ENCODE measurements at regions not wholly inside any gene's neighbourhood (a gene's known extent, or its start where the extent isn't known, plus 50 kb on each side); places are given as distances from the start of the nearest gene placed in this dataset.

DNA sequence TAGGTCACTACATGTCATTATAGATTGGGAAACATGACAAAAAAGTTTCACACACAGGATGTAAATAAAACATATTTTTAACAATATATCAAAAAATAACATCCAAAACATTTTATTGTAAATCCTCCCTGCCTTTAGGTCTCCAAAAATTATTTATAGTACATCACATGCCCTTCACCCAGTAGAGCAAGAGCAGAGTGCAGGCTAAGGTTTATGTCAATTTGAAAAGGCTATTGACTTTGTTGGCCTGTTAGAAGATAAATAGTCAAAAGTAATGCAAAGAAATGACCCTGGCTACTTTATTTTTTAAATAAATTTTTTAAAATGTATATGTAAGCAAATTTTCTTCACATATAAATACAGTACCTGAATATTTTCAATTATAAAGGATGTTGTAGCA, 983.7 kb downstream of the RAB28 start:
- no peak for TF ChIP-seq CTCF (IDR thresholded peaks at IDR 0.05; ENCODE audit: control extremely low read depth, extremely low read depth, low read depth, missing control alignments)
- no peak for DNase-seq (ENCODE audit: extremely low spot score)
- ChIA-PET CTCF (interaction anchor here (1.2 kb wide), 1 partner anchor 10 kb away, joined by 3 read pairs; no protein-coding TSS in a partner anchor), POLR2A (no interaction called here)

- CTCF ChIA-PET: no interaction called here
- POLR2A ChIA-PET: no interaction called here
Observed at GRCh38 chr4:12499693-12500092, 984.4 kb downstream of the RAB28 start.

DNA sequence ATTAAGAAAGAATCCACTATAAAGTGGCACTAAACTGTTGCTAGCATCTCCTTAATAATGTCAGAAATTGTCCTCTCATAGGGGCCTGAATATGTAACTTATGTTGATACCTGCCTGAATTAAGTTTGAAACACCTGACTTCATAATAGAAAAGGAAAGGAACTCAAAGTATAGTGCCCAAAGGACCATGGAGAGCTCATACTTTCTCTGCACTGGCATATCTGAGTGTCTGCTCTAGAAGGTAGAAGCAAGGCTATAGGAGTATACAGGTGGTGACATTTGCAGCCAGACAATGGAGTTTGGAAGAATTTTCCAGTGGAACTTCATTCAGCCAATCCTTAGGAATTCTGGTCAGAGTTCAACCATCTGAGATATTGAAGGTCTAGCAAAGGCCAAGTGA, 988.9 kb downstream of the RAB28 start:
- no peak for DNase-seq (ENCODE audit: extremely low spot score)
- POLR2A ChIA-PET: no interaction called here
- CTCF ChIA-PET: interaction anchor here (1.9 kb wide), 1 partner anchor 10 kb away, joined by 6 read pairs; no protein-coding TSS in a partner anchor
- no peak for TF ChIP-seq CTCF (IDR thresholded peaks at IDR 0.05; ENCODE audit: control extremely low read depth, extremely low read depth, low read depth, missing control alignments)

More at GRCh38 chr4:12499693-12500092, 984.4 kb downstream of the RAB28 start:
- no peak for DNase-seq (ENCODE audit: extremely low spot score)
- no peak for TF ChIP-seq CTCF (IDR thresholded peaks at IDR 0.05; ENCODE audit: control extremely low read depth, extremely low read depth, low read depth, missing control alignments)

DNA sequence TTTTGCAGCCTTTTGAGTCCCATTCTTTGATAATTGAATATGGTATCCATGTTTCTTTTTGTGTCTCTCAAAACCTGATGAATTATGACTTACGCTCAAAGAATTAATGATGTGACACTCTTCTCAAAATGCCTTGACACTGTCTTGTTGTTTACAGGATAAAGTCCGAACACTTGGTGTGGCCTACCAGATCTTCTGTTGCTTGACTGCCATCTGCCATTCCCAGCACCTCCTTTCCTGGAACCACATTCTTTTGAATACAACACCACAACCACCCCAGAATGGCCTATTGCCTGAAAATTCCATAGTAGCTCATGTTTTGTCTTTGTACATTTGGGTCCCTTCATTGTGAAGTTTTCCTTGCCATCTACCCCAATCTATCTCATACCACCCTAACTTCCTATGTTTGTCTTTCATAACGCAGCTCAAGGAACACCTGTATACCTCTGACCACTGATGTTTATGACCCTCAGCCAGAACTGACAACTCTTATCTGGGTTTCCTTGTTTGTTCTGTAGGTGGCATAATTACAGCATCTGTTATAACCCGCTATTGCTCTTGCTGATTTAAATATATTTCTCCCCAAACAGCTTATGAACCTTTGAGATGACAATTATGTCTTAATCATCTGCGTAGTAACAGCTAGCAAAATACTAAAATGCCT, 991.3 kb downstream of the RAB28 start:
- no peak for DNase-seq (ENCODE audit: extremely low spot score)
- POLR2A ChIA-PET: no interaction called here

DNA sequence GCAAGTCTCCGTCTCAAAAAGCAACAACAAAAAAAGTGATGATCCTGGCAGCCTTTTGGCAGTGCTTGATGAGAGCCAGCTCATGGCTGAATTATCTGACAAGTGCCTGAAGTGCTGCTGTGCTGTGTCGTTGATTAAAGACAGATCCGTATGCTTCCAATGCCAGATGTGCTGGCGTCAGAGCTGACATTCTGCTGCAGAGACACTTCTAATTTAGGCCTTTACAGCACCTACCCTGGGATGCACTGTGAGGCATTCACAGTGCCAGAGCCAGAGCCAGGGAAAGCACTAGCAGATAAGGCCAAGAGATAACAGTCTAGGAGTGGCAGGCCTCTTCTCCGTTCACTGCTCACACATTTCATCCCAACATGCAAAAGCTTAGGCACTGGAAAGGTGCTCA, 995.5 kb downstream of the RAB28 start:
- no peak for DNase-seq (ENCODE audit: extremely low spot score)
- CTCF ChIA-PET: no interaction called here

More for the DNA sequence above, 991.3 kb downstream of the RAB28 start:
- no peak for TF ChIP-seq CTCF (IDR thresholded peaks at IDR 0.05; ENCODE audit: control extremely low read depth, extremely low read depth, low read depth, missing control alignments)
- CTCF ChIA-PET: no interaction called here

GRCh38 chr4:12487000-12487399, 997.1 kb downstream of the RAB28 start:
- DNase-seq (ENCODE audit: extremely low spot score): no peak
- POLR2A ChIA-PET: no interaction called here
- CTCF ChIA-PET: no interaction called here
- TF ChIP-seq CTCF (IDR thresholded peaks at IDR 0.05; ENCODE audit: control extremely low read depth, extremely low read depth, low read depth, missing control alignments): no peak

More for the DNA sequence above, 995.5 kb downstream of the RAB28 start:
- TF ChIP-seq CTCF (IDR thresholded peaks at IDR 0.05; ENCODE audit: control extremely low read depth, extremely low read depth, low read depth, missing control alignments): no peak
- POLR2A ChIA-PET: no interaction called here
